Activated effector memory CD4-positive, alpha-beta T cell treated with anti-CD3 and anti-CD28 coated beads, Interleukin-2, amount 50 U/mL, for 16 hours (primary cell): ENCODE measurements at regions not wholly inside any gene's neighbourhood (a gene's known extent, or its start where the extent isn't known, plus 50 kb on each side); places are given as distances from the start of the nearest gene placed in this dataset.
A peak's percentile ranks its signal among the peaks of the same experiment; 100 is the strongest.

Experiments used
- DNase-seq: peaks from one replicate; pipeline ENCODE4 v3.0.0-alpha.2; 2020

GRCh38 chr18:73848656-73849055 is 299.0 kb downstream of the FBXO15 start:
- DNase-seq, result no peak

GRCh38 chr18:73843455-73843854 is 304.2 kb downstream of the FBXO15 start:
- no peak for DNase-seq

GRCh38 chr18:73842795-73843394 is 304.7 kb downstream of the FBXO15 start:
- peak; percentile 74 for DNase-seq

GRCh38 chr18:73841661-73842060 is 306.0 kb downstream of the FBXO15 start:
- no peak for DNase-seq

- no peak for DNase-seq
These were observed 307.2 kb downstream of the FBXO15 start for GRCh38 chr18:73840319-73840945.

GRCh38 chr18:73839441-73839840 is 308.2 kb downstream of the FBXO15 start:
- no peak for DNase-seq

GRCh38 chr18:73838107-73838506 is 309.5 kb downstream of the FBXO15 start:
- no peak for DNase-seq

GRCh38 chr18:73835656-73836364 is 311.8 kb downstream of the FBXO15 start:
- DNase-seq, result no peak

GRCh38 chr18:73835039-73835438 is 312.6 kb downstream of the FBXO15 start:
- DNase-seq, result no peak

- DNase-seq, result no peak
These were observed 315.9 kb downstream of the FBXO15 start for GRCh38 chr18:73831688-73832087.

GRCh38 chr18:73829146-73829545 is 318.5 kb downstream of the FBXO15 start:
- no peak for DNase-seq

- no peak for DNase-seq
These were observed 319.8 kb downstream of the FBXO15 start for GRCh38 chr18:73827801-73828200.

- DNase-seq, result no peak
These were observed 321.5 kb downstream of the FBXO15 start for GRCh38 chr18:73826098-73826497.

GRCh38 chr18:73824671-73825070 is 323.0 kb downstream of the FBXO15 start:
- DNase-seq, result no peak

GRCh38 chr18:73812423-73812822 is 335.2 kb downstream of the FBXO15 start:
- no peak for DNase-seq

- DNase-seq, result no peak
These were observed 340.0 kb downstream of the FBXO15 start for GRCh38 chr18:73807551-73808192.

- DNase-seq, result no peak
These were observed 341.6 kb downstream of the FBXO15 start for GRCh38 chr18:73805991-73806390.

GRCh38 chr18:73797419-73797818 is 350.2 kb downstream of the FBXO15 start:
- DNase-seq, result no peak

GRCh38 chr18:73793386-73793785 is 354.2 kb downstream of the FBXO15 start:
- DNase-seq, result no peak

- DNase-seq, result no peak
These were observed 356.6 kb downstream of the FBXO15 start for GRCh38 chr18:73791081-73791480.

GRCh38 chr18:73790587-73790986 is 357.0 kb downstream of the FBXO15 start:
- no peak for DNase-seq

- no peak for DNase-seq
These were observed 360.3 kb downstream of the FBXO15 start for GRCh38 chr18:73787316-73787715.

GRCh38 chr18:73785300-73785699 is 362.3 kb downstream of the FBXO15 start:
- DNase-seq, result no peak

- no peak for DNase-seq
These were observed 362.8 kb downstream of the FBXO15 start for GRCh38 chr18:73784853-73785252.
